ENCODE measurements at regions not wholly inside any gene's neighbourhood (a gene's known extent, or its start where the extent isn't known, plus 50 kb on each side); places are given as distances from the start of the nearest gene placed in this dataset.

DNA sequence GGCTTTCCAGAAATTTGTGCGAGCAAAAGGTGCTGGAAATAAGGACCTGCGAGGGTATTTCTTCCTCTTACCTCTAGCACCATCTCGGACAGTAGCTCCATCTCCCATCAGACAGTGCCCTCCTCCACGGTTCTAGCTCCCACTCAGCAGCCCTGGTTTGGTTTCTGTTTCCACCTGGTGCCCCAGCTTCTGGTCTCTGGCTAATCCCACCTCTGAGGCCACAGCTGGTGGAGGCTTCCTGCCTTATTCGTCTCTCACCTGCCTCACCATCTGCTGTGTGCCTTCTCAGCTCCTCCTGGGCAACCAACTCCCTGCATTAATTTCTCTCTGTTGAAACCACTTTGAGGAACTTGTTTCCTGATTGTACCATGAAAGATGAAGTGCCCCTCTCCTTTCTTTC lies 162.4 kb upstream of the CDYL start:
- no peaks in the 10 kb centered on the region for H3K9me3 ChIP-seq
- no peak overlapping the region for H3K27ac ChIP-seq
- no peak for TF ChIP-seq CTCF (IDR thresholded peaks at IDR 0.05)
- ATAC-seq, result no peak
- H3K27me3 ChIP-seq, result no peaks in the 10 kb centered on the region
- H3K36me3 ChIP-seq, result no peaks in the 10 kb centered on the region
- WGBS, 2 donors, result 95 to 98% methylated on average over 5 of the region's 5 CpGs
- no peak for DNase-seq
- H3K4me1 ChIP-seq, result peaks cover 0 to 48% (median 21%) of the 10 kb centered on the region in 9 donors
- intact Hi-C loops (cut with DNase I), result loop anchor here in 2 of 10 donors (10.0 kb wide), 2 partner anchors 149 to 259 kb away; no protein-coding TSS in a partner anchor
- no peak overlapping the region for H3K4me3 ChIP-seq

GRCh38 chr6:4613381-4613780 lies 162.8 kb upstream of the CDYL start:
- 94 to 98% methylated on average over 2 of the region's 2 CpGs for WGBS, 2 donors
- H3K27ac ChIP-seq, result no peak overlapping the region
- no peak overlapping the region for H3K4me3 ChIP-seq
- no peaks in the 10 kb centered on the region for H3K36me3 ChIP-seq
- peaks cover 0 to 48% (median 21%) of the 10 kb centered on the region in 9 donors for H3K4me1 ChIP-seq
- H3K9me3 ChIP-seq, result no peaks in the 10 kb centered on the region
- DNase-seq (no peak), ATAC-seq (no peak)
- intact Hi-C loops (cut with DNase I), result loop anchor here in 2 of 10 donors (10.0 kb wide), 2 partner anchors 149 to 259 kb away; no protein-coding TSS in a partner anchor
- no peaks in the 10 kb centered on the region for H3K27me3 ChIP-seq
- no peak for TF ChIP-seq CTCF (IDR thresholded peaks at IDR 0.05)

DNA sequence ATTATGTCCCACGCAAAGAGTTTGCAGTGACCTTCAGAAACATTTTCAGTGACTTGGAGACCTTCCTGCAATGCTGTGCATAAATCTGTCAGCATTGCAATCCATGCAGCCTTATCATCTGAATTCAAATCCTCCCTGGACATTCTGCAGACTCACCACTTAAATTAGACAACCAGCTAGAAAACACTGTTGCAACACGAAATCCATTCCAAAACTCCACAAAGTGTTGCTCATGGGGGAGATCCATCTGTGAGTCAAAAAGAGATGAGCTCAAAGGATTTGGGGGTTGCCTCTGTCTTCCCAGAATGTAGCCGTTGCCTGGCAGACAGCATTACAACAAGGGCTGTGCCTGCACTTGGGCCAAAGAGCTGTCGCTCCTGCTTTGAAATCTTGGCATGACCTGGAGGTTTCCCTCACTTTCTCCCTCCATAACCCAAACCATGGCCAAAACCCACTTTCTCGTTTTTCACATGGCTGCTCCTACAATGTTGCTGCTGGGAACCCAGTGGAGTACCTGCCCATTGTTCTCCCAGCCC lies 163.5 kb upstream of the CDYL start:
- Histone ChIP-seq H3K27ac (peak overlapping the region in 2 of 10 donors; percentile 2 to 24), H3K4me1 (peaks cover 0 to 48% (median 23%) of the 10 kb centered on the region in 9 donors), H3K27me3 (no peaks in the 10 kb centered on the region), H3K4me3 (no peak overlapping the region), H3K9me3 (no peaks in the 10 kb centered on the region), H3K36me3 (no peaks in the 10 kb centered on the region)
- TF ChIP-seq CTCF (IDR thresholded peaks at IDR 0.05), result no peak
- WGBS, 2 donors, result 43 to 51% methylated on average over 5 of the region's 5 CpGs
- ATAC-seq (peak in 7 of 8 donors; percentile 12 to 66 (median 29)), DNase-seq (peak in 1 of 2 donors; percentile 24)
- intact Hi-C loops (cut with DNase I), result loop anchor here in 2 of 10 donors (10.0 kb wide), 2 partner anchors 148 to 258 kb away; no protein-coding TSS in a partner anchor

- no peaks in the 10 kb centered on the region for H3K27me3 ChIP-seq
- no peaks in the 10 kb centered on the region for H3K36me3 ChIP-seq
- no peak overlapping the region for H3K4me3 ChIP-seq
- H3K27ac ChIP-seq, result no peak overlapping the region
- H3K4me1 ChIP-seq, result peaks cover 0 to 56% (median 31%) of the 10 kb centered on the region in 9 donors
- TF ChIP-seq CTCF (IDR thresholded peaks at IDR 0.05), result no peak
- no peaks in the 10 kb centered on the region for H3K9me3 ChIP-seq
- no peak for ATAC-seq
- no peak for DNase-seq
- intact Hi-C loops (cut with DNase I), result loop anchor here in 2 of 10 donors (10.0 kb wide), 2 partner anchors 147 to 257 kb away; no protein-coding TSS in a partner anchor
- WGBS, 2 donors, result 69 to 72% methylated on average over 9 of the region's 9 CpGs
These were observed 164.6 kb upstream of the CDYL start for GRCh38 chr6:4611429-4612129.

All from heart right ventricle (tissue), 16 donors.